Osteocyte (in vitro differentiated cells): ENCODE measurements at regions not wholly inside any gene's neighbourhood (a gene's known extent, or its start where the extent isn't known, plus 50 kb on each side); places are given as distances from the start of the nearest gene placed in this dataset.
"Not testable (repeated sequence)": the region's sequence is repeated elsewhere in the genome, so short reads cannot be mapped to it uniquely, and the experiment has no call there.

Experiments used
- DNase-seq: peaks from one replicate; pipeline ENCODE4 v3.0.0; 2021; ENCODE audit warnings: mixed read lengths; ENCODE audit not compliant: unreplicated experiment; ENCODE audit errors: extremely low spot score
- H3K27ac Mint-ChIP-seq: one replicate; pipeline ENCODE4 v1.8.0; 2021; ENCODE audit warnings: mild to moderate bottlenecking, mixed read lengths; ENCODE audit not compliant: unreplicated experiment
- H3K27me3 Mint-ChIP-seq: one replicate; pipeline ENCODE4 v1.8.0; 2021; ENCODE audit warnings: mixed read lengths; ENCODE audit not compliant: unreplicated experiment
- H3K36me3 Mint-ChIP-seq: one replicate; pipeline ENCODE4 v1.8.0; 2021; ENCODE audit warnings: mixed read lengths; ENCODE audit not compliant: unreplicated experiment
- H3K4me1 Mint-ChIP-seq: one replicate; pipeline ENCODE4 v1.8.0; 2021; ENCODE audit warnings: mixed read lengths; ENCODE audit not compliant: unreplicated experiment
- H3K4me3 Mint-ChIP-seq: one replicate; pipeline ENCODE4 v1.8.0; 2021; ENCODE audit warnings: mild to moderate bottlenecking, moderate library complexity, mixed read lengths; ENCODE audit not compliant: unreplicated experiment
- H3K9me3 Mint-ChIP-seq: one replicate; pipeline ENCODE4 v1.8.0; 2021; ENCODE audit warnings: mixed read lengths; ENCODE audit not compliant: unreplicated experiment
- CTCF ChIP-seq: fragments of 200-600 bp; sonication (generic); IDR thresholded peaks from 2 replicates; pipeline ENCODE4 v1.5.0; 2021; ENCODE audit warnings: antibody characterized with exemption, mild to moderate bottlenecking, moderate library complexity

DNA sequence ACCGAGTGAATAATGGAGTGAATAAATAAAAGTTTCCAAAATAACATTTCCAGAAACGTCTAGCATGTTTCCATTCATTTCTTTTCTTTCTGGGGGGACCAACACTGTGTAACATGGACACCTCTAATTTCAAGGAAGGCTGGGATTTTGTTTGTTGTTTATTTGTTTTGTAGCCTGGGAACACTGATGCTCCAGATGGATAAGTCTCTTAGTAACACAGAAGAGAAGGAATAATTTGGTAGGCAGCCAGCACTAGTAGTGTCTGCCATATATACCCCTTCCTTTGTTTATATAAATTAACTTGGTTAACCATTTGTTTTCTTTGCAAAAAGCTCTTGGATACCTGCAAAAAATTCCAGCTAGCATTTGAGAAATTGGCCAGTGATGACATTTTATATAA lies 411.4 kb upstream of the DEPDC1 start:
- H3K4me3 Mint-ChIP-seq: no peak overlapping the region
- H3K9me3 Mint-ChIP-seq: peaks cover 17% of the 10 kb centered on the region
- TF ChIP-seq CTCF: no peak
- H3K36me3 Mint-ChIP-seq: no peaks in the 10 kb centered on the region
- no peak overlapping the region for H3K27ac Mint-ChIP-seq
- H3K27me3 Mint-ChIP-seq: no peaks in the 10 kb centered on the region
- no peak for DNase-seq
- no peaks in the 10 kb centered on the region for H3K4me1 Mint-ChIP-seq

DNA sequence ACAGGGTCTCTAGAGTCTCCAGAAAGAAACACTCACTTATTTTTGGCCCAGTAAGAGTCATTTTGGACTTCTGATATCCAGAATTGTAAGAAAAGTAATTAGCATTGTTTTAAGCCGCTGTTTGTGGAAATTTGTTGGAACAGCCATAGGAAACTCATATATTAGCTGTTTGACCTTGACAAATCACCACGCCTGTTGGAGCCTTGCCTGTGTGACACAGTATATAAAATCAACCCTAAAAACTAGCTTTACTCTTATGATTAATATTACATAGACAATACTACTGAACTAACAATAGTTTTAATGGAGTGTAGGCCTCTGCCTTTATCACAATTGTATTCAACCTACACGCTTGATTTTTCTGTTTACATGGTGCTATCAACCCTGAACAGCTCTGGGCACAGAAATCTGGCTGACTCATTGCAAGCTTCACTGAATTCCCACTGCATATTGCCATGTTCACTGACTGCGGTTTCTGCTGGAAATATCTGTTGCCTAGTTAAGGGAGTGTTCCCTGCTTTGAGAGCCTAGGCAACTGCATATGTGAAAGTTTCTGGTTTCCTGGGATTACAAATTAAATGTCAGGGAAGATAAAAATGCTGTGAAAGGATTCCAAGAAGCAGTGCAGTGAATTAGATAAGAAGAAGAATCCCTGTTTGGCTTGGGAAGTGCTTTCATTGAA lies 419.5 kb upstream of the DEPDC1 start:
- no peak overlapping the region for H3K4me3 Mint-ChIP-seq
- no peaks in the 10 kb centered on the region for H3K36me3 Mint-ChIP-seq
- no peaks in the 10 kb centered on the region for H3K4me1 Mint-ChIP-seq
- H3K9me3 Mint-ChIP-seq: peaks cover 14% of the 10 kb centered on the region
- no peak for DNase-seq
- H3K27ac Mint-ChIP-seq: no peak overlapping the region
- TF ChIP-seq CTCF: no peak
- no peaks in the 10 kb centered on the region for H3K27me3 Mint-ChIP-seq

DNA sequence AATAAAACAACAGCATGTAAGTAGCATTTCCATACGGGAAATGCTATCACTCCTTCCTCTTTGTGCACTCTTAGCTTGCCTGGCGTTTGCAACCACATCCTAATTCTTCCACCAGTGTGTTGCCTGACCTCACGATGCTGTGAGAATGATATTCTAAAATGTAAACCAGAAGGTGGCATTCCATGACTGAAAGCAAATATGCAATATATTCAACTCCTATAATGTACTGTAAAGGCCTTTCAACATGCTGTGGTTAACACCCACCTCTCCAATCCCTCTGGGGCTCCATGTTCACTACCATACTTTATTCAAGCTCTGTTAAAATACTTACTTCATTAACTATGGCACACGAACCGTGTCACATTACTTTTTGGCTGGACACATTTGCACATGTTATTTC lies 420.6 kb upstream of the DEPDC1 start:
- H3K36me3 Mint-ChIP-seq: no peaks in the 10 kb centered on the region
- H3K4me1 Mint-ChIP-seq: no peaks in the 10 kb centered on the region
- DNase-seq: no peak
- no peak overlapping the region for H3K4me3 Mint-ChIP-seq
- H3K9me3 Mint-ChIP-seq: peaks cover 11% of the 10 kb centered on the region
- no peak for TF ChIP-seq CTCF
- H3K27ac Mint-ChIP-seq: no peak overlapping the region
- H3K27me3 Mint-ChIP-seq: no peaks in the 10 kb centered on the region

DNA sequence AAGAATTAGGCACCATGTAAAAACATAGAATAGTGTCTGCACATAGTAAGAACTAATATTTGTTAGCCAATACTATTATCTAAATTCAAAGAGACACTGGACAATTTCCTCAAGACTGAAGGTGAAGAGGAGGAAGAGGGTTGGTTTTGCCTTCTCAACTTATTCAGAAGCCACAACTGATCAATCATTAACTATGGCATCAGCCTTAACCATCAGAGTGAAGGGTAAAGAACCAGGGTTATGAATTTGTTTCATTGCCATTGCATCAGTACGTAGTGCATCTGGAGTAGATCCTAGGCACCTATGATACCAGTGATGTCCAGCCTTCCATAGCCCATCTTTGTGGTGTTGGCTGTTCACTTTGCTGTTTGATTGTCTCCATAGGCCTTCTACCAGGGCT lies 421.7 kb upstream of the DEPDC1 start:
- TF ChIP-seq CTCF: no peak
- no peak overlapping the region for H3K27ac Mint-ChIP-seq
- no peak for DNase-seq
- H3K9me3 Mint-ChIP-seq: peaks cover 4% of the 10 kb centered on the region
- H3K4me3 Mint-ChIP-seq: no peak overlapping the region
- no peaks in the 10 kb centered on the region for H3K36me3 Mint-ChIP-seq
- H3K4me1 Mint-ChIP-seq: no peaks in the 10 kb centered on the region
- H3K27me3 Mint-ChIP-seq: no peaks in the 10 kb centered on the region

DNA sequence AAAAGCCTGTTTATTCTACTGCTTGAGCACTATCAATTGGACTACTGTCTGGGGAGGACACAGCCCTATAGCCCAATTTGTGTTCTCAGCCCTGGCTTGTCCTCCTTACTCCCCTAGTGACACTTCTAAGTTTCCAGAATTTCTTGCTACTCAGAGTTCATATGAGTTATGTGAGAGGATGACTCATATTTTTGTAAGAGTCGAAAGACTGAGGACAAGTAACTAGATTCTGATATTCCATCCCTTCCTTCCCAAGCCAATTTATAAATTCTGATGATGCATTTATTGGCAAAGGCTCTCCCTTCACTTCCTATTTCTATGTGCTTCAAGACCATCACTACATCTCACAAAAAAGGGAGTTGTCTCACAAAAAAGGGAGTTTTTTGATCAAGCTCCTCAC lies 422.2 kb upstream of the DEPDC1 start:
- no peaks in the 10 kb centered on the region for H3K36me3 Mint-ChIP-seq
- H3K9me3 Mint-ChIP-seq: peaks cover 4% of the 10 kb centered on the region
- DNase-seq: no peak
- H3K4me1 Mint-ChIP-seq: no peaks in the 10 kb centered on the region
- no peak overlapping the region for H3K27ac Mint-ChIP-seq
- no peaks in the 10 kb centered on the region for H3K27me3 Mint-ChIP-seq
- TF ChIP-seq CTCF: no peak
- H3K4me3 Mint-ChIP-seq: no peak overlapping the region

DNA sequence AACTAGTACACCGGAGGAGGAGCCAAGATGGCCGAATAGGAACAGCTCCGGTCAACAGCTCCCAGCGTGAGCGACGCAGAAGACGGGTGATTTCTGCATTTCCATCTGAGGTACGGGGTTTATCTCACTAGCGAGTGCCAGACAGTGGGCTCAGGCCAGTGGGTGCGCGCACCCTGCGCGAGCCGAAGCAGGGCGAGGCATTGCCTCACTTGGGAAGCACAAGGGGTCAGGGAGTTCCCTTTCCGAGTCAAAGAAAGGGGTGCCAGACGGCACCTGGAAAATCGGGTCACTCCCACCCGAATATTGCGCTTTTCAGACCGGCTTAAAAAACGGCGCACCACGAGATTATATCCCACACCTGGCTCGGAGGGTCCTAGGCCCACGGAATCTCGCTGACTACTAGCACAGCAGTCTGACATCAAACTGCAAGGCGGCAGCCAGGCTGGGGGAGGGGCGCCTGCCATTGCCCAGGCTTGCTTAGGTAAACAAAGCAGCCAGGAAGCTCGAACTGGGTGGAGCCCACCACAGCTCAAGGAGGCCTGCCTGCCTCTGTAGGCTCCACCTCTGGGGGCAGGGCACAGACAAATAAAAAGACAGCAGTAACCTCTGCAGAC lies 426.7 kb upstream of the DEPDC1 start:
- H3K4me1 Mint-ChIP-seq: not testable (repeated sequence)

More for the DNA sequence above, 426.7 kb upstream of the DEPDC1 start:
- not testable (repeated sequence) for H3K9me3 Mint-ChIP-seq, H3K27ac Mint-ChIP-seq, H3K27me3 Mint-ChIP-seq, H3K4me3 Mint-ChIP-seq, H3K36me3 Mint-ChIP-seq, DNase-seq
